ENCODE measurements at regions not wholly inside any gene's neighbourhood (a gene's known extent, or its start where the extent isn't known, plus 50 kb on each side); places are given as distances from the start of the nearest gene placed in this dataset.
"Not testable (repeated sequence)": the region's sequence is repeated elsewhere in the genome, so short reads cannot be mapped to it uniquely, and the experiment has no call there.

GRCh38 chr1:244304156-244304555 lies 147.6 kb downstream of the ADSS2 start:
- H3K36me3 Mint-ChIP-seq = no peaks in the 10 kb centered on the region
- peaks cover 24% of the 10 kb centered on the region for H3K27me3 Mint-ChIP-seq
- no peak for DNase-seq
- H3K9me3 Mint-ChIP-seq = peaks cover 4% of the 10 kb centered on the region
- no peak overlapping the region for H3K4me3 Mint-ChIP-seq
- peaks cover 10% of the 10 kb centered on the region for H3K4me1 Mint-ChIP-seq
- CTCF ChIA-PET = interaction anchor here (0.6 kb wide), 1 partner anchor 339 kb away, joined by 6 read pairs; no protein-coding TSS in a partner anchor
- no peak overlapping the region for H3K27ac Mint-ChIP-seq

GRCh38 chr1:244304656-244305055 lies 147.1 kb downstream of the ADSS2 start:
- Mint-ChIP-seq H3K4me3 (no peak overlapping the region), H3K27me3 (peaks cover 22% of the 10 kb centered on the region), H3K9me3 (peaks cover 4% of the 10 kb centered on the region), H3K27ac (no peak overlapping the region), H3K36me3 (no peaks in the 10 kb centered on the region), H3K4me1 (peaks cover 5% of the 10 kb centered on the region)
- DNase-seq = no peak
- CTCF ChIA-PET = interaction anchor here (0.6 kb wide), 1 partner anchor 340 kb away, joined by 6 read pairs; no protein-coding TSS in a partner anchor

GRCh38 chr1:244305776-244306341 lies 145.8 kb downstream of the ADSS2 start:
- peaks cover 23% of the 10 kb centered on the region for H3K27me3 Mint-ChIP-seq

GRCh38 chr1:244306544-244306943 lies 145.2 kb downstream of the ADSS2 start:
- Mint-ChIP-seq H3K4me1 (peaks cover 2% of the 10 kb centered on the region), H3K27me3 (peaks cover 27% of the 10 kb centered on the region), H3K36me3 (no peaks in the 10 kb centered on the region), H3K4me3 (no peak overlapping the region), H3K27ac (no peak overlapping the region), H3K9me3 (peaks cover 4% of the 10 kb centered on the region)
- CTCF ChIA-PET = no interaction called here
- no peak for DNase-seq

More at GRCh38 chr1:244305776-244306341, 145.8 kb downstream of the ADSS2 start:
- Mint-ChIP-seq H3K4me3 (no peak overlapping the region), H3K4me1 (peaks cover 5% of the 10 kb centered on the region), H3K27ac (no peak overlapping the region), H3K9me3 (peaks cover 4% of the 10 kb centered on the region), H3K36me3 (no peaks in the 10 kb centered on the region)
- CTCF ChIA-PET = no interaction called here
- DNase-seq = no peak

- CTCF ChIA-PET, DNase-seq, H3K27ac Mint-ChIP-seq, H3K4me1 Mint-ChIP-seq, H3K36me3 Mint-ChIP-seq, H3K9me3 Mint-ChIP-seq, H3K4me3 Mint-ChIP-seq: not testable (repeated sequence)
- peaks cover 29% of the 10 kb centered on the region for H3K27me3 Mint-ChIP-seq
Measured at GRCh38 chr1:244309191-244309590, 142.5 kb downstream of the ADSS2 start.

GRCh38 chr1:244311784-244312532 lies 139.8 kb downstream of the ADSS2 start:
- no peaks in the 10 kb centered on the region for H3K36me3 Mint-ChIP-seq
- peaks cover 11% of the 10 kb centered on the region for H3K27me3 Mint-ChIP-seq
- DNase-seq = no peak
- no peaks in the 10 kb centered on the region for H3K4me1 Mint-ChIP-seq
- H3K27ac Mint-ChIP-seq = no peak overlapping the region
- H3K9me3 Mint-ChIP-seq = peaks cover 3% of the 10 kb centered on the region
- CTCF ChIA-PET = no interaction called here
- H3K4me3 Mint-ChIP-seq = no peak overlapping the region

- no peaks in the 10 kb centered on the region for H3K36me3 Mint-ChIP-seq
- CTCF ChIA-PET = interaction anchor here (0.6 kb wide), 1 partner anchor 871 kb away, joined by 3 read pairs; no protein-coding TSS in a partner anchor
Measured at GRCh38 chr1:244313346-244313745, 138.4 kb downstream of the ADSS2 start.

GRCh38 chr1:244314921-244315559 lies 136.7 kb downstream of the ADSS2 start:
- Mint-ChIP-seq H3K4me1 (peaks cover 21% of the 10 kb centered on the region), H3K4me3 (no peak overlapping the region), H3K27ac (no peak overlapping the region), H3K36me3 (peaks cover 6% of the 10 kb centered on the region), H3K27me3 (peaks cover 11% of the 10 kb centered on the region), H3K9me3 (no peaks in the 10 kb centered on the region)
- CTCF ChIA-PET = no interaction called here
- no peak for DNase-seq

More at GRCh38 chr1:244313346-244313745, 138.4 kb downstream of the ADSS2 start:
- peaks cover 11% of the 10 kb centered on the region for H3K27me3 Mint-ChIP-seq
- peaks cover 6% of the 10 kb centered on the region for H3K4me1 Mint-ChIP-seq
- H3K9me3 Mint-ChIP-seq = no peaks in the 10 kb centered on the region
- H3K27ac Mint-ChIP-seq = no peak overlapping the region
- H3K4me3 Mint-ChIP-seq = no peak overlapping the region
- DNase-seq = no peak

- Mint-ChIP-seq H3K27ac (no peak overlapping the region), H3K4me3 (no peak overlapping the region), H3K36me3 (peaks cover 6% of the 10 kb centered on the region), H3K27me3 (peaks cover 9% of the 10 kb centered on the region), H3K9me3 (no peaks in the 10 kb centered on the region), H3K4me1 (peaks cover 26% of the 10 kb centered on the region)
- no peak for DNase-seq
- CTCF ChIA-PET = no interaction called here
Measured at GRCh38 chr1:244315996-244316395, 135.7 kb downstream of the ADSS2 start.

- Mint-ChIP-seq H3K27me3 (peaks cover 6% of the 10 kb centered on the region), H3K36me3 (peaks cover 6% of the 10 kb centered on the region), H3K4me3 (no peak overlapping the region), H3K4me1 (peaks cover 27% of the 10 kb centered on the region), H3K9me3 (no peaks in the 10 kb centered on the region), H3K27ac (no peak overlapping the region)
- no peak for DNase-seq
- CTCF ChIA-PET = no interaction called here
Measured at GRCh38 chr1:244316407-244316806, 135.3 kb downstream of the ADSS2 start.

- peaks cover under 1% of the 10 kb centered on the region for H3K27me3 Mint-ChIP-seq
- CTCF ChIA-PET = no interaction called here
- no peak overlapping the region for H3K27ac Mint-ChIP-seq
- H3K9me3 Mint-ChIP-seq = no peaks in the 10 kb centered on the region
- peaks cover 6% of the 10 kb centered on the region for H3K36me3 Mint-ChIP-seq
- no peak overlapping the region for H3K4me3 Mint-ChIP-seq
- peaks cover 33% of the 10 kb centered on the region for H3K4me1 Mint-ChIP-seq
- no peak for DNase-seq
Measured at GRCh38 chr1:244316986-244317655, 134.6 kb downstream of the ADSS2 start.

- peaks cover 42% of the 10 kb centered on the region for H3K4me1 Mint-ChIP-seq
- peaks cover 4% of the 10 kb centered on the region for H3K9me3 Mint-ChIP-seq
- H3K36me3 Mint-ChIP-seq = peaks cover 10% of the 10 kb centered on the region
- CTCF ChIA-PET = no interaction called here
- H3K27me3 Mint-ChIP-seq = no peaks in the 10 kb centered on the region
- no peak overlapping the region for H3K4me3 Mint-ChIP-seq
- no peak overlapping the region for H3K27ac Mint-ChIP-seq
- DNase-seq = no peak
Measured at GRCh38 chr1:244318078-244318477, 133.6 kb downstream of the ADSS2 start.

GRCh38 chr1:244318512-244318911 lies 133.2 kb downstream of the ADSS2 start:
- Mint-ChIP-seq H3K4me1 (peaks cover 47% of the 10 kb centered on the region), H3K9me3 (peaks cover 4% of the 10 kb centered on the region), H3K27ac (peak overlapping the region; percentile 72), H3K4me3 (no peak overlapping the region), H3K36me3 (peaks cover 10% of the 10 kb centered on the region), H3K27me3 (no peaks in the 10 kb centered on the region)
- CTCF ChIA-PET = no interaction called here
- DNase-seq = no peak

Measured in activated naive CD4-positive, alpha-beta T cell treated with anti-CD3 and anti-CD28 coated beads, Interleukin-2, amount 10 ng/mL, durations not matched to agents 7 days and 5 days (primary cell).